ENCODE measurements at regions not wholly inside any gene's neighbourhood (a gene's known extent, or its start where the extent isn't known, plus 50 kb on each side); places are given as distances from the start of the nearest gene placed in this dataset.

GRCh38 chr11:119888119-119888518, 159.1 kb upstream of the NECTIN1 start:
- H3K36me3 ChIP-seq, result no peaks in the 10 kb centered on the region
- no peak overlapping the region for H3K27ac ChIP-seq
- DNase-seq, result no peak
- intact Hi-C loops (cut with DNase I), result no loop called here
- 49 to 60% methylated on average over 5 of the region's 5 CpGs for WGBS, 2 donors
- no peaks in the 10 kb centered on the region for H3K27me3 ChIP-seq
- H3K4me1 ChIP-seq, result peaks cover 0 to 11% of the 10 kb centered on the region in 2 donors
- H3K9me3 ChIP-seq, result no peaks in the 10 kb centered on the region
- TF ChIP-seq, protein P1, sequence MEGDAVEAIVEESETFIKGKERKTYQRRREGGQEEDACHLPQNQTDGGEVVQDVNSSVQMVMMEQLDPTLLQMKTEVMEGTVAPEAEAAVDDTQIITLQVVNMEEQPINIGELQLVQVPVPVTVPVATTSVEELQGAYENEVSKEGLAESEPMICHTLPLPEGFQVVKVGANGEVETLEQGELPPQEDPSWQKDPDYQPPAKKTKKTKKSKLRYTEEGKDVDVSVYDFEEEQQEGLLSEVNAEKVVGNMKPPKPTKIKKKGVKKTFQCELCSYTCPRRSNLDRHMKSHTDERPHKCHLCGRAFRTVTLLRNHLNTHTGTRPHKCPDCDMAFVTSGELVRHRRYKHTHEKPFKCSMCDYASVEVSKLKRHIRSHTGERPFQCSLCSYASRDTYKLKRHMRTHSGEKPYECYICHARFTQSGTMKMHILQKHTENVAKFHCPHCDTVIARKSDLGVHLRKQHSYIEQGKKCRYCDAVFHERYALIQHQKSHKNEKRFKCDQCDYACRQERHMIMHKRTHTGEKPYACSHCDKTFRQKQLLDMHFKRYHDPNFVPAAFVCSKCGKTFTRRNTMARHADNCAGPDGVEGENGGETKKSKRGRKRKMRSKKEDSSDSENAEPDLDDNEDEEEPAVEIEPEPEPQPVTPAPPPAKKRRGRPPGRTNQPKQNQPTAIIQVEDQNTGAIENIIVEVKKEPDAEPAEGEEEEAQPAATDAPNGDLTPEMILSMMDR (IDR thresholded peaks at IDR 0.05), result no peak
- no peak for TF ChIP-seq POLR2A (IDR thresholded peaks at IDR 0.05)
- H3K4me3 ChIP-seq (replicated peaks in 1 of 3), result no peak overlapping the region

DNA sequence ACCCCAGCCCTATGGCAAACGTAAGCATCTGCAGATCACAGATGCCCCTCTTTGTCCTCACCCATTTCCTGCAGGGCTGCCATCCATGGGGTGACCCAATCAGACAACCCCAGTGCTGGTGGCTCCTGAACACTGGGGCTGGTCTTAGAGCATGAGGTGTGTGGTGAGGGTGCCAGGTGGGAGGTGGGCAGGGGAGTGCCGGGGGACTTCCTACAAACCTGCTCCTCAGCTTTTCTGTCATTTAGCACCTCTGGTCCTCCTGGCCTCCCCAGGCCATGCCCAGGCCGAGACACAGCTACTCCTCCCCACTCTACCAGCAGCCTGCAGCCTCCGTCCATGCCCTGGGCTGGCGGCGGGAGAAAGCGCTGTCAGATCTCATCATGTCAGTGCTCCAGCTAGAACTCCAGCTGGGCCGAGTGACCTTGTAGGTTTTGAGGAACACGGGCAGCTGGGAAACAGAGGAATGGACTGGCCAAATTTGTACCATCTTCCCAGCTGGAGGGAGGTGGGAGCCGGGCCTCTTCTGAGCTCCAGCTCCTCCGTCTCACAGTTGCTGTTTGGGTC, 157.7 kb upstream of the NECTIN1 start:
- no peak for DNase-seq
- no peak overlapping the region for H3K27ac ChIP-seq
- no peaks in the 10 kb centered on the region for H3K9me3 ChIP-seq
- H3K4me1 ChIP-seq, result peaks cover 0 to 8% of the 10 kb centered on the region in 2 donors
- H3K4me3 ChIP-seq (replicated peaks in 1 of 3), result no peak overlapping the region
- intact Hi-C loops (cut with DNase I), result no loop called here
- TF ChIP-seq, protein P1 (IDR thresholded peaks at IDR 0.05), result no peak
- no peak for TF ChIP-seq POLR2A (IDR thresholded peaks at IDR 0.05)
- no peaks in the 10 kb centered on the region for H3K27me3 ChIP-seq
- WGBS, 2 donors, result 90 to 95% methylated on average over 11 of the region's 11 CpGs
- no peaks in the 10 kb centered on the region for H3K36me3 ChIP-seq

GRCh38 chr11:119885861-119886567, 157.0 kb upstream of the NECTIN1 start:
- no peak for TF ChIP-seq POLR2A (IDR thresholded peaks at IDR 0.05)
- TF ChIP-seq, protein P1 (IDR thresholded peaks at IDR 0.05), result no peak
- no peak for DNase-seq
- intact Hi-C loops (cut with DNase I), result no loop called here
- H3K27ac ChIP-seq, result no peak overlapping the region
- H3K27me3 ChIP-seq, result no peaks in the 10 kb centered on the region
- H3K4me3 ChIP-seq (replicated peaks in 1 of 3), result no peak overlapping the region
- H3K9me3 ChIP-seq, result no peaks in the 10 kb centered on the region
- 82 to 92% methylated on average over 4 to 5 of the region's 5 CpGs for WGBS, 2 donors
- no peaks in the 10 kb centered on the region for H3K36me3 ChIP-seq
- peaks cover 0 to under 1% of the 10 kb centered on the region in 2 donors for H3K4me1 ChIP-seq

- no peaks in the 10 kb centered on the region for H3K4me1 ChIP-seq
- no peak overlapping the region for H3K4me3 ChIP-seq (replicated peaks in 1 of 3)
- H3K27ac ChIP-seq, result no peak overlapping the region
- H3K36me3 ChIP-seq, result no peaks in the 10 kb centered on the region
- H3K27me3 ChIP-seq, result no peaks in the 10 kb centered on the region
- DNase-seq, result peak in 1 of 2 donors; percentile 13
- intact Hi-C loops (cut with DNase I), result no loop called here
- TF ChIP-seq, protein P1 (IDR thresholded peaks at IDR 0.05), result no peak
- TF ChIP-seq POLR2A (IDR thresholded peaks at IDR 0.05), result no peak
- 39 to 51% methylated on average over 5 of the region's 5 CpGs for WGBS, 2 donors
- no peaks in the 10 kb centered on the region for H3K9me3 ChIP-seq
Measured at GRCh38 chr11:119885067-119885466, 156.1 kb upstream of the NECTIN1 start.

GRCh38 chr11:119882316-119882715, 153.3 kb upstream of the NECTIN1 start:
- Histone ChIP-seq H3K36me3 (no peaks in the 10 kb centered on the region), H3K27me3 (no peaks in the 10 kb centered on the region), H3K4me1 (no peaks in the 10 kb centered on the region), H3K4me3 (replicated peaks in 1 of 3) (no peak overlapping the region), H3K9me3 (no peaks in the 10 kb centered on the region), H3K27ac (no peak overlapping the region)
- intact Hi-C loops (cut with DNase I), result no loop called here
- TF ChIP-seq POLR2A (IDR thresholded peaks at IDR 0.05), result no peak
- TF ChIP-seq, protein P1 (IDR thresholded peaks at IDR 0.05), result no peak
- DNase-seq, result no peak
- WGBS, 2 donors, result 93 to 95% methylated on average over 4 of the region's 4 CpGs
